T-cell (primary cell): ENCODE measurements at regions not wholly inside any gene's neighbourhood (a gene's known extent, or its start where the extent isn't known, plus 50 kb on each side); places are given as distances from the start of the nearest gene placed in this dataset.

Experiments used
- ATAC-seq, 4 experiments: fragments of 200-7000 bp in 3 of 4; fragments of 150-1000 bp in 1 of 4; cut with Tn5 transposase; replicated peaks in 1 of 4; 1 replicate in 3 of 4; 2 replicates in 1 of 4; pipeline ENCODE4 v1.10.0; 2021; ENCODE audit warnings: moderate library complexity in 3 of 4, mild to moderate bottlenecking in 2 of 4, moderate number of reproducible peaks in 1 of 4
- CTCF ChIA-PET, 2 donors: fragments of 300-600 bp; sonication (Branson Sonifier 250); formaldehyde crosslinking; loops; one replicate each; lab custom pipeline; 2022; ENCODE audit warnings: antibody characterized with exemption in 2 of 2; lab: Charles Lee
- POLR2A ChIA-PET, 2 donors: fragments of 300-600 bp; sonication (Branson Sonifier 250); formaldehyde crosslinking; loops; one replicate each; lab custom pipeline; 2022; ENCODE audit warnings: antibody characterized with exemption in 2 of 2; lab: Charles Lee
- DNase-seq, 35 experiments: peaks; one replicate each; pipeline versions ENCODE4 v3.0.0 to v3.0.0-alpha.2; 2013 to 2023
- H3K27ac ChIP-seq: one replicate; pipeline ENCODE4 v1.5.1; 2013; ENCODE audit warnings: low read length
- H3K27me3 ChIP-seq, 2 experiments: replicated peaks in 1 of 2; 1 replicate in 1 of 2; 2 replicates in 1 of 2; pipeline versions ENCODE4 v1.6.1 to v1.7.0; 2013; ENCODE audit warnings: low read length in 1 of 2, mixed read lengths in 1 of 2; ENCODE audit not compliant: control insufficient read depth in 2 of 2, insufficient read depth in 2 of 2; ENCODE audit errors: extremely low read depth in 1 of 2
- H3K36me3 ChIP-seq, 2 donors: 1 replicate in 1 of 2; 2 replicates in 1 of 2; pipeline versions ENCODE4 v1.6.1 to v1.7.0; 2013; ENCODE audit warnings: low read length in 1 of 2; ENCODE audit not compliant: control insufficient read depth in 2 of 2, insufficient read depth in 1 of 2; ENCODE audit errors: extremely low read depth in 1 of 2
- H3K4me1 ChIP-seq, 2 experiments: 1 replicate in 1 of 2; 2 replicates in 1 of 2; pipeline versions ENCODE4 v1.6.1 to v1.7.0; 2013; ENCODE audit warnings: low read length in 2 of 2, mixed read lengths in 1 of 2; ENCODE audit not compliant: insufficient read depth in 2 of 2, control insufficient read depth in 1 of 2; ENCODE audit errors: extremely low read depth in 1 of 2
- H3K4me3 ChIP-seq, 2 donors: 1 replicate in 1 of 2; 2 replicates in 1 of 2; pipeline versions ENCODE4 v1.5.1 to v1.7.0; 2013; ENCODE audit warnings: mild to moderate bottlenecking in 2 of 2, low read length in 1 of 2, moderate library complexity in 1 of 2; ENCODE audit not compliant: control insufficient read depth in 1 of 2; ENCODE audit errors: extremely low read depth in 1 of 2
- H3K9me3 ChIP-seq: 2 replicates; pipeline ENCODE4 v1.7.0; 2013
- H3K27ac Mint-ChIP-seq, 2 donors: one replicate each; pipeline ENCODE4 v1.8.0; 2020 to 2021; ENCODE audit warnings: mild to moderate bottlenecking in 2 of 2, mixed read lengths in 2 of 2
- H3K27me3 Mint-ChIP-seq, 2 donors: one replicate each; pipeline ENCODE4 v1.8.0; 2021 to 2022; ENCODE audit warnings: mixed read lengths in 2 of 2
- H3K36me3 Mint-ChIP-seq: one replicate; pipeline ENCODE4 v1.8.0; 2021; ENCODE audit warnings: mixed read lengths
- H3K4me1 Mint-ChIP-seq, 3 donors: one replicate each; pipeline ENCODE4 v1.8.0; 2020 to 2022; ENCODE audit warnings: mixed read lengths in 3 of 3, mild to moderate bottlenecking in 1 of 3
- H3K4me3 Mint-ChIP-seq, 3 donors: one replicate each; pipeline ENCODE4 v1.8.0; 2020 to 2022; ENCODE audit warnings: mild to moderate bottlenecking in 3 of 3, mixed read lengths in 3 of 3, moderate library complexity in 3 of 3
- H3K9me3 Mint-ChIP-seq, 3 donors: one replicate each; pipeline ENCODE4 v1.8.0; 2020 to 2022; ENCODE audit warnings: mixed read lengths in 3 of 3
- WGBS: methylation state at CpG from one replicate; pipeline ENCODE4 v1.1.5; 2013; ENCODE audit warnings: missing lambda C conversion rate; ENCODE audit not compliant: insufficient coverage; 5-methylcytosine and 5-hydroxymethylcytosine counted together

DNA sequence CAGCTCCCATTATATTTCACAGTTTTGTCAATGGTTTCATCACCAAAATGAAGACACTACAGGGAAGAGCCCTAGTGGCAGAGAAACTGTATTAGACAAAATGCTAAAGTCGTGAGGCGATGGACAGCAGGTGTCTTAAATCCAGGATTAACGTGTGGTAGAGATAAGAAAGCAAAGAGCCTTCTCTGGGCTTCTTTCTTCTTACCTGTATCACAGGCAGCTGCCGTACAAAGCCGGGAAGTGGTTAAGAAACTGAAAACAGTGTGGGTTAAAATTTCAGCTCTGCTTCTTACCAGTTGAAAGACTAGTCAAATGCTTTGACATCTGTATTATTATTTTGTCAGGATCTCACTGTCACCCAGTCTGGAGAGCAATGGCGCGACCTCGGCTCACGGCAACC is 98.2 kb upstream of the NUDT7 start:
- no peak overlapping the region for H3K27ac ChIP-seq
- no peaks in the 10 kb centered on the region for H3K4me1 Mint-ChIP-seq
- no peaks in the 10 kb centered on the region for H3K4me1 ChIP-seq
- POLR2A ChIA-PET: no interaction called here
- no peaks in the 10 kb centered on the region for H3K9me3 ChIP-seq
- no peaks in the 10 kb centered on the region for H3K36me3 Mint-ChIP-seq
- peaks cover 0 to 4% (median 0%) of the 10 kb centered on the region in 3 donors for H3K9me3 Mint-ChIP-seq
- H3K36me3 ChIP-seq: no peaks in the 10 kb centered on the region
- no peak overlapping the region for H3K4me3 Mint-ChIP-seq
- no peak for DNase-seq
- CTCF ChIA-PET: no interaction called here
- H3K4me3 ChIP-seq: no peak overlapping the region
- WGBS: 80% methylated on average over 4 of the region's 9 CpGs
- ATAC-seq: no peak
- H3K27ac Mint-ChIP-seq: no peak overlapping the region
- H3K27me3 Mint-ChIP-seq: peaks cover 6 to 15% of the 10 kb centered on the region in 2 donors
- no peaks in the 10 kb centered on the region for H3K27me3 ChIP-seq

DNA sequence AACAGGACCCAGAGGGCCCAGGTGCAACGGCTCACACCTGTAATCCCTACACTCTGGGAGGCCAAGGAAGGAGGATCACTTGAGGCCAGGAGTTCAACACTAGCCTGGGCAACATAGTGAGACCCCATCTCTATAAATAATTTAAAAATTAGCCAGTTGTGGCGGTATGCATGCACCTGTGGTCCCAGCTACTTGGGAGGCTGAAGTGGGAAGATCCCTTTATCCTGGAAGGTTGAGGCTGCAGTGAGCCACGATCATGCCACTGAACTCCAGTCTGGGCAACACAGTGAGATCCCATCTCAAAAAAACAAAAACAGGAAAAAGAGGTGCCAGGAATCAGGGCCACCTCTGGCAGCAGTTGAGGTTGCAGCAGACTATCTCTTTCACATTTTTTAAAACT is 85.7 kb upstream of the NUDT7 start:
- Mint-ChIP-seq H3K4me1 (no peaks in the 10 kb centered on the region), H3K27ac (no peak overlapping the region), H3K4me3 (no peak overlapping the region), H3K9me3 (peaks cover 0 to 4% (median 0%) of the 10 kb centered on the region in 3 donors), H3K27me3 (peaks cover 9 to 29% of the 10 kb centered on the region in 2 donors), H3K36me3 (no peaks in the 10 kb centered on the region)
- H3K27ac ChIP-seq: no peak overlapping the region
- no CpG with 5 or more reads among the region's 3 CpGs for WGBS
- no peaks in the 10 kb centered on the region for H3K9me3 ChIP-seq
- peaks cover 0 to 2% of the 10 kb centered on the region in 2 experiments for H3K27me3 ChIP-seq
- CTCF ChIA-PET: no interaction called here
- ATAC-seq (no peak), DNase-seq (no peak)
- H3K4me1 ChIP-seq: no peaks in the 10 kb centered on the region
- no peaks in the 10 kb centered on the region for H3K36me3 ChIP-seq
- POLR2A ChIA-PET: no interaction called here
- H3K4me3 ChIP-seq: no peak overlapping the region

DNA sequence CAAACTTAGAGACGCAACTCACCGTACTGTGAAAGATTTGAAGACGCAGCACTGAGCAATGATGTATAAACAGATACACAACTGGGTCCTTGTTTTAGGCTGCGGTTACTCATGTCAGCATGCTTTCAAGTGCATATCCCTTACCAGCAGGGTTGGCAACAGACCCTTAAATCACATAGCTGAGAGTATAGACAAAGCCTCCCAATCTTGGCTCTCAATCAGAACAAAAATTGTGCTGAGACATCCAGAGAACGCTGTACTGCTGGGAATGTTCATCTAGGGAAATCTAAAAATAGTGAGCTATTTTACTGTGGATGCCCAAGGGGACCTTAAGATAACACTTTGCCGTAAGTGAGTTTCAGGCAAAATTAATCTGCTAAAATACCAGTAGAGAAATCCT is 84.4 kb upstream of the NUDT7 start:
- H3K27me3 Mint-ChIP-seq: peaks cover 9 to 22% of the 10 kb centered on the region in 2 donors
- H3K9me3 ChIP-seq: no peaks in the 10 kb centered on the region
- no peaks in the 10 kb centered on the region for H3K36me3 Mint-ChIP-seq
- H3K9me3 Mint-ChIP-seq: no peaks in the 10 kb centered on the region
- H3K4me3 ChIP-seq: no peak overlapping the region
- CTCF ChIA-PET: no interaction called here
- ATAC-seq (no peak), DNase-seq (no peak)
- no peak overlapping the region for H3K27ac ChIP-seq
- H3K4me3 Mint-ChIP-seq: no peak overlapping the region
- H3K27ac Mint-ChIP-seq: no peak overlapping the region
- peaks cover 0 to 2% of the 10 kb centered on the region in 2 experiments for H3K27me3 ChIP-seq
- no peaks in the 10 kb centered on the region for H3K4me1 ChIP-seq
- no peaks in the 10 kb centered on the region for H3K4me1 Mint-ChIP-seq
- WGBS: 79% methylated on average over 4 of the region's 6 CpGs
- POLR2A ChIA-PET: no interaction called here
- H3K36me3 ChIP-seq: no peaks in the 10 kb centered on the region

DNA sequence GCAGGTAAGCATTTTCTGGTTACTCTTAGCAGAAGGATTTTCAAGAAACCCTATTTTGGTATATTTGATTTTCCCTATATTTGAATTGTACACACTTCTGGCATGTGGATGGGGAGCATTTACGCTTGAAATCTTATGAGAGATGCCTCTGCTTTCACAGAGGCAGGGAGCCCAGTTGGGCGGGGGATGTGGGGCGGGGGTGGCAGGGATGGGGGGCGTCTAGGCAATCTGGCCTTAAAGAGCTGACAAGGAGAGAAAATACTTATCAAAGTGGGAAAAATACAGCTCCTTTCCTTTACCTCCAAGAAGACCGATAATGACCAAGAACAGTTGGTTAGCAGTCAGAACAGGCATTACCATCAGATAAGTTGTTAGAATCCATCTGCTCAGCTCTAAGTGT is 79.1 kb upstream of the NUDT7 start:
- ATAC-seq (no peak), DNase-seq (no peak)
- H3K36me3 ChIP-seq: no peaks in the 10 kb centered on the region
- ChIA-PET CTCF (no interaction called here), POLR2A (no interaction called here)
- H3K27ac ChIP-seq: no peak overlapping the region
- H3K27ac Mint-ChIP-seq: no peak overlapping the region
- H3K4me3 Mint-ChIP-seq: no peak overlapping the region
- peaks cover 11 to 19% of the 10 kb centered on the region in 2 donors for H3K27me3 Mint-ChIP-seq
- no peaks in the 10 kb centered on the region for H3K9me3 Mint-ChIP-seq
- no peaks in the 10 kb centered on the region for H3K9me3 ChIP-seq
- H3K4me1 Mint-ChIP-seq: no peaks in the 10 kb centered on the region
- H3K27me3 ChIP-seq: peaks cover 0 to 2% of the 10 kb centered on the region in 2 experiments
- H3K36me3 Mint-ChIP-seq: no peaks in the 10 kb centered on the region
- no CpG with 5 or more reads among the region's 5 CpGs for WGBS
- H3K4me1 ChIP-seq: no peaks in the 10 kb centered on the region
- no peak overlapping the region for H3K4me3 ChIP-seq

DNA sequence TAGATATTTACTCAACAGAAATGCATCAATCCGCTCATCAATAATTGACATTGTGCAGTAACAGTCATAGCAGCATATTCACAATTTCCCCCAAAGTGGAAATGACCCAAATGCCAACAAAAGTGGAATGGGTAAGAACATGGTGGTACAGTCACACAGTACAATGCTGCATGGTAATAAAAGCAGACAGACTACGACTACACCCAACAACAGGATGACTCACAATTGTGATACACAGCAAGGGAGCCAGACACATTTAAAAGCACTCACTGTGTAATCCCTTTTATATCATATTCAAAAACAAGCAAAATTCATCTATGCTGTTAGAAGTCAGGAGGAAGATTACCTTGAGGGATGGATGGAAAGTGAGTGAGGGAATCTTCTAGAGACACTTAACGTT is 76.5 kb upstream of the NUDT7 start:
- no peaks in the 10 kb centered on the region for H3K9me3 Mint-ChIP-seq
- H3K27ac ChIP-seq: no peak overlapping the region
- WGBS: 69% methylated on average over 2 of the region's 3 CpGs
- no peak overlapping the region for H3K4me3 ChIP-seq
- ATAC-seq (no peak), DNase-seq (no peak)
- peaks cover 16 to 23% of the 10 kb centered on the region in 2 donors for H3K27me3 Mint-ChIP-seq
- H3K4me1 Mint-ChIP-seq: no peaks in the 10 kb centered on the region
- peaks cover 2 to 3% of the 10 kb centered on the region in 2 experiments for H3K27me3 ChIP-seq
- no peaks in the 10 kb centered on the region for H3K36me3 ChIP-seq
- ChIA-PET CTCF (no interaction called here), POLR2A (no interaction called here)
- no peaks in the 10 kb centered on the region for H3K4me1 ChIP-seq
- H3K9me3 ChIP-seq: no peaks in the 10 kb centered on the region
- no peak overlapping the region for H3K4me3 Mint-ChIP-seq
- no peaks in the 10 kb centered on the region for H3K36me3 Mint-ChIP-seq
- no peak overlapping the region for H3K27ac Mint-ChIP-seq

DNA sequence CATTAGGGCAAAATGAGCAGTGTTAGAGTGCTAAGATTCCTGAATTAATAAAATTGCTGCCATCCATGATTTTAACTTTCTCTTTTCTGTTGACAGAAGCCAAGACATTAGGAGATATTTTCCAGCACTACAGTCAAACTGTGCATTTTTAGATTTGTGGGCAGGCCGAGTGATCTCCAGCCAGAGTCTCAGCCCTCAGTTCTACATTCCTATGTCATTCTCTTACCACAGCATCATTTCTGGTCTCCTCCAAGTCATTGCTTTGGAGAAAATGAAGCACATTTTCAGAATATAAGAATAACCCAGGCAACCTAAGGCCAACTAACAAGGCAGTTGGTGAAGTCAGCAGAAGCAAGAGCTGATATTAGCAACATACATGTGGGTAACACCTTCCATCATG is 74.6 kb upstream of the NUDT7 start:
- H3K4me3 Mint-ChIP-seq: no peak overlapping the region
- ATAC-seq (no peak), DNase-seq (no peak)
- POLR2A ChIA-PET: no interaction called here
- no peaks in the 10 kb centered on the region for H3K9me3 Mint-ChIP-seq
- H3K27ac ChIP-seq: no peak overlapping the region
- no peaks in the 10 kb centered on the region for H3K4me1 Mint-ChIP-seq
- H3K27me3 ChIP-seq: peaks cover 4% of the 10 kb centered on the region in 2 experiments
- no peaks in the 10 kb centered on the region for H3K36me3 ChIP-seq
- CTCF ChIA-PET: no interaction called here
- no peak overlapping the region for H3K4me3 ChIP-seq
- no peaks in the 10 kb centered on the region for H3K36me3 Mint-ChIP-seq
- no CpG with 5 or more reads among the region's 1 CpG for WGBS
- H3K9me3 ChIP-seq: no peaks in the 10 kb centered on the region
- H3K27me3 Mint-ChIP-seq: peaks cover 20 to 26% of the 10 kb centered on the region in 2 donors
- H3K4me1 ChIP-seq: no peaks in the 10 kb centered on the region
- H3K27ac Mint-ChIP-seq: no peak overlapping the region

DNA sequence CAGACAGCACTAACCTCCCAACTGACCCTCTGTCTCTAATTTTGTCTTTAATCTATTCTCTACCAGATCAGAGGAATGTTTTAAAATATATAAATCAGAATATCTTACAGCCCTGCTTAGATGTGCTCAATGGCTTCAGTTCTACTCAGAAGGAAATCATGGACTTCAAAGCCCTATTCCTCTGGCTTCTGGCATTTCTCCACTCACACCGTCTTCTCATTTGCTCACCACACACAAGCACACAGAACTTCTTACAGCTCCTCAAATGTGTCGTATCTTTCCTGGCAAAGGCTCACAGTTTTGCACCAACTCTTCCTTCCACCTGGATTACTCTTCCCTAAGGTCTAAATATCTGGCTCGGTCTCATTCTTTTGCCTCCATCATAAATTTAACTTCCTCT is 71.6 kb upstream of the NUDT7 start:
- CTCF ChIA-PET: no interaction called here
- no peaks in the 10 kb centered on the region for H3K36me3 ChIP-seq
- POLR2A ChIA-PET: no interaction called here
- H3K27ac ChIP-seq: no peak overlapping the region
- no peaks in the 10 kb centered on the region for H3K4me1 Mint-ChIP-seq
- H3K9me3 ChIP-seq: no peaks in the 10 kb centered on the region
- no peak for ATAC-seq
- H3K4me3 Mint-ChIP-seq: no peak overlapping the region
- H3K4me1 ChIP-seq: no peaks in the 10 kb centered on the region
- H3K4me3 ChIP-seq: no peak overlapping the region
- H3K27me3 ChIP-seq: peaks cover 4 to 5% of the 10 kb centered on the region in 2 experiments
- no peak for DNase-seq
- no peak overlapping the region for H3K27ac Mint-ChIP-seq
- WGBS: 78% methylated on average over 3 of the region's 3 CpGs
- no peaks in the 10 kb centered on the region for H3K36me3 Mint-ChIP-seq
- H3K9me3 Mint-ChIP-seq: no peaks in the 10 kb centered on the region
- H3K27me3 Mint-ChIP-seq: peaks cover 22 to 26% of the 10 kb centered on the region in 2 donors
